Brain pericyte (primary cell): ENCODE measurements at regions not wholly inside any gene's neighbourhood (a gene's known extent, or its start where the extent isn't known, plus 50 kb on each side); places are given as distances from the start of the nearest gene placed in this dataset.
"Not testable (repeated sequence)": the region's sequence is repeated elsewhere in the genome, so short reads cannot be mapped to it uniquely, and the experiment has no call there.

ENCODE experiments used
- DNase-seq: peaks from one replicate; pipeline ENCODE4 v3.0.0-alpha.2; 2012; ENCODE audit warnings: low read depth, low spot score

- DNase-seq = no peak
Observed at GRCh38 chr1:157460381-157460780, 91.9 kb downstream of the FCRL5 start.

- no peak for DNase-seq
Observed at GRCh38 chr1:157457279-157457678, 95.0 kb downstream of the FCRL5 start.

GRCh38 chr1:157455318-157455717 is 97.0 kb downstream of the FCRL5 start:
- no peak for DNase-seq

- no peak for DNase-seq
Observed at GRCh38 chr1:157450106-157450505, 102.2 kb downstream of the FCRL5 start.

- DNase-seq = no peak
Observed at GRCh38 chr1:157448636-157449035, 103.7 kb downstream of the FCRL5 start.

GRCh38 chr1:157446356-157446755 is 106.0 kb downstream of the FCRL5 start:
- DNase-seq = not testable (repeated sequence)

- DNase-seq = not testable (repeated sequence)
Observed at GRCh38 chr1:157445616-157446140, 106.6 kb downstream of the FCRL5 start.

GRCh38 chr1:157442065-157442464 is 110.2 kb downstream of the FCRL5 start:
- DNase-seq = no peak

GRCh38 chr1:157439302-157439954 is 112.9 kb downstream of the FCRL5 start:
- no peak for DNase-seq

- no peak for DNase-seq
Observed at GRCh38 chr1:157438613-157439012, 113.7 kb downstream of the FCRL5 start.

- DNase-seq = no peak
Observed at GRCh38 chr1:157438146-157438545, 114.2 kb downstream of the FCRL5 start.

GRCh38 chr1:157437296-157437695 is 115.0 kb downstream of the FCRL5 start:
- DNase-seq = no peak

GRCh38 chr1:157431751-157432150 is 120.6 kb downstream of the FCRL5 start:
- no peak for DNase-seq

GRCh38 chr1:157429601-157430240 is 122.6 kb downstream of the FCRL5 start:
- no peak for DNase-seq

GRCh38 chr1:157423764-157424163 is 128.6 kb downstream of the FCRL5 start:
- not testable (repeated sequence) for DNase-seq

GRCh38 chr1:157419845-157420542 is 132.3 kb downstream of the FCRL5 start:
- no peak for DNase-seq

GRCh38 chr1:157418659-157419058 is 133.7 kb downstream of the FCRL5 start:
- DNase-seq = no peak

GRCh38 chr1:157418231-157418630 is 134.1 kb downstream of the FCRL5 start:
- no peak for DNase-seq

GRCh38 chr1:157415661-157416060 is 136.7 kb downstream of the FCRL5 start:
- no peak for DNase-seq

GRCh38 chr1:157412308-157412707 is 140.0 kb downstream of the FCRL5 start:
- DNase-seq = no peak

- DNase-seq = no peak
Observed at GRCh38 chr1:157411769-157412168, 140.5 kb downstream of the FCRL5 start.

- no peak for DNase-seq
Observed at GRCh38 chr1:157411064-157411463, 141.3 kb downstream of the FCRL5 start.

GRCh38 chr1:157410457-157410856 is 141.9 kb downstream of the FCRL5 start:
- DNase-seq = no peak
